ENCODE measurements at regions not wholly inside any gene's neighbourhood (a gene's known extent, or its start where the extent isn't known, plus 50 kb on each side); places are given as distances from the start of the nearest gene placed in this dataset.

DNA sequence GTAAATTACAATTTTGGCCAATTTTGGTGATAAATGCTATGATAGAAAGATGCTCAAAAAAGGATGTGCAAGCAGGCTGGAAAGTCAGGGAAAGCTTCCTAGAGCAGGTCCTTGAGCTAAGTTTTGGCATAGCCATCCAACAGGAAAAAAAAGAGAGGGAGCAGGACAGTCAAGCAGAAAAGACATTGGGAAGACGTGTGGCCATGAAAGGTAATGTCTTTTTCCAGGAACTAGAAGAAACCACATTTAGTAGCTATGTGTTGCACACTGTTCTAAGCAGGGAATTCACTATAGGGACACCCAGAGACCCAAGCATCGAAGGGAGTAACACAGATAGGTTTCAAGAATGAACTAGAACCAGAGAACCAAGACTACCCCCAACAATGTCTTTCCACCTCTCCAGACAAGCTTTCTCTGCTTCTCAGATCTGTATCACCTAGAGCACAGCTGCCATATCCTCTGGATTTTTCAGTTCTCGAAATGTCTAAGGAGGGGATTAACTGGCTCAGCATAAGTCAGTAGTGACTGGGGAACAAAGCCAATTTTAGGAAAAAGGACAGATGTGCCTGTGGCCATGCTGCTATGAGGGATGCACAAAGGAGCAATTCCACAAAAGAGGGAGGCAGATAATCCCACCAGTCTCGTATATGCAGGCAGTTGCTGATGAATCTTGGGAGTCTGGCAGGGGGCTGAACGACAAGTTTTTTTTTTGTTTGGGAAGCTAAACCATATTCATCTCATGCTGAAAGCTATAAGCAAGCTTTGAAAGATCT lies 97.1 kb upstream of the DAB1 start:
- Histone ChIP-seq H3K4me3 (no peak overlapping the region), H3K36me3 (replicated peaks; ENCODE audit: insufficient read depth, low read depth) (no peaks in the 10 kb centered on the region), H4K20me1 (ENCODE audit: insufficient read depth, poor library complexity, severe bottlenecking) (no peaks in the 10 kb centered on the region), H3K9me2 (replicated peaks; ENCODE audit: insufficient read depth) (no peaks in the 10 kb centered on the region), H3K9me3 (ENCODE audit: low read depth) (no peaks in the 10 kb centered on the region), H3K27me3 (no peaks in the 10 kb centered on the region), H2AFZ (no peak overlapping the region), H3K27ac (no peak overlapping the region), H3K4me2 (no peak overlapping the region), H3K4me1 (ENCODE audit: insufficient read depth) (no peaks in the 10 kb centered on the region), H3K79me2 (no peaks in the 10 kb centered on the region)
- TF ChIP-seq EZH2 (IDR thresholded peaks at IDR 0.05; ENCODE audit: borderline replicate concordance) (no peak), EZH2phosphoT487 (IDR thresholded peaks at IDR 0.05; ENCODE audit: low read depth, severe bottlenecking, unreplicated experiment) (no peak)
- TF ChIP-seq, protein P1, sequence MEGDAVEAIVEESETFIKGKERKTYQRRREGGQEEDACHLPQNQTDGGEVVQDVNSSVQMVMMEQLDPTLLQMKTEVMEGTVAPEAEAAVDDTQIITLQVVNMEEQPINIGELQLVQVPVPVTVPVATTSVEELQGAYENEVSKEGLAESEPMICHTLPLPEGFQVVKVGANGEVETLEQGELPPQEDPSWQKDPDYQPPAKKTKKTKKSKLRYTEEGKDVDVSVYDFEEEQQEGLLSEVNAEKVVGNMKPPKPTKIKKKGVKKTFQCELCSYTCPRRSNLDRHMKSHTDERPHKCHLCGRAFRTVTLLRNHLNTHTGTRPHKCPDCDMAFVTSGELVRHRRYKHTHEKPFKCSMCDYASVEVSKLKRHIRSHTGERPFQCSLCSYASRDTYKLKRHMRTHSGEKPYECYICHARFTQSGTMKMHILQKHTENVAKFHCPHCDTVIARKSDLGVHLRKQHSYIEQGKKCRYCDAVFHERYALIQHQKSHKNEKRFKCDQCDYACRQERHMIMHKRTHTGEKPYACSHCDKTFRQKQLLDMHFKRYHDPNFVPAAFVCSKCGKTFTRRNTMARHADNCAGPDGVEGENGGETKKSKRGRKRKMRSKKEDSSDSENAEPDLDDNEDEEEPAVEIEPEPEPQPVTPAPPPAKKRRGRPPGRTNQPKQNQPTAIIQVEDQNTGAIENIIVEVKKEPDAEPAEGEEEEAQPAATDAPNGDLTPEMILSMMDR (IDR thresholded peaks at IDR 0.05; ENCODE audit: poor library complexity), result no peak
- no peak for DNase-seq (ENCODE audit: low spot score)
- WGBS (ENCODE audit: low lambda C conversion rate, missing lambda C conversion rate), result 65% methylated on average over 5 of the region's 5 CpGs

DNA sequence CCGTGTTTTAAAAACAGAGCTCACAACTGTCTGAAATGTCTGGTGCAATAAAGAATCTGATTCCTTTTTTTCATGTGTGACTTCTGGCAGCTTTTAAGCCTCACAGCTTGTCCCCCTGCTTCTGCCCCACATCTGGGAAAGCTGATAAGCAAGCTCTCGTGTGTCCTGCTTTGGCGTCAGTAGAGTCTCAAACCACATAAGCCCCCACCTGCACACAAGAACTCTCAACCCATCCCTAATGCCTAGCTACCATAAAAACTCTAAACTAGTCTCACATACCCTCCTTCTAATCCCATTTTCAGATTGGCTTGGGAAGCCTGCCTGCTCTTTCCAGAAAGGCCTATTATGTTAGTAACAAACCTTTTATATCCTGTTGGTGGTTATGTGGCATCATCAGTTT lies 94.6 kb upstream of the DAB1 start:
- H4K20me1 ChIP-seq (ENCODE audit: insufficient read depth, poor library complexity, severe bottlenecking), result no peaks in the 10 kb centered on the region
- H3K27me3 ChIP-seq, result peaks cover 4% of the 10 kb centered on the region
- no peak overlapping the region for H2AFZ ChIP-seq
- DNase-seq (ENCODE audit: low spot score), result no peak
- TF ChIP-seq, protein P1 (IDR thresholded peaks at IDR 0.05; ENCODE audit: poor library complexity), result no peak
- TF ChIP-seq EZH2 (IDR thresholded peaks at IDR 0.05; ENCODE audit: borderline replicate concordance) (no peak), EZH2phosphoT487 (IDR thresholded peaks at IDR 0.05; ENCODE audit: low read depth, severe bottlenecking, unreplicated experiment) (no peak)
- H3K4me3 ChIP-seq, result no peak overlapping the region
- no peaks in the 10 kb centered on the region for H3K9me2 ChIP-seq (replicated peaks; ENCODE audit: insufficient read depth)
- no peaks in the 10 kb centered on the region for H3K4me1 ChIP-seq (ENCODE audit: insufficient read depth)
- H3K4me2 ChIP-seq, result no peak overlapping the region
- H3K9me3 ChIP-seq (ENCODE audit: low read depth), result no peaks in the 10 kb centered on the region
- 57% methylated on average over 3 of the region's 3 CpGs for WGBS (ENCODE audit: low lambda C conversion rate, missing lambda C conversion rate)
- H3K79me2 ChIP-seq, result no peaks in the 10 kb centered on the region
- H3K36me3 ChIP-seq (replicated peaks; ENCODE audit: insufficient read depth, low read depth), result no peaks in the 10 kb centered on the region
- no peak overlapping the region for H3K27ac ChIP-seq

DNA sequence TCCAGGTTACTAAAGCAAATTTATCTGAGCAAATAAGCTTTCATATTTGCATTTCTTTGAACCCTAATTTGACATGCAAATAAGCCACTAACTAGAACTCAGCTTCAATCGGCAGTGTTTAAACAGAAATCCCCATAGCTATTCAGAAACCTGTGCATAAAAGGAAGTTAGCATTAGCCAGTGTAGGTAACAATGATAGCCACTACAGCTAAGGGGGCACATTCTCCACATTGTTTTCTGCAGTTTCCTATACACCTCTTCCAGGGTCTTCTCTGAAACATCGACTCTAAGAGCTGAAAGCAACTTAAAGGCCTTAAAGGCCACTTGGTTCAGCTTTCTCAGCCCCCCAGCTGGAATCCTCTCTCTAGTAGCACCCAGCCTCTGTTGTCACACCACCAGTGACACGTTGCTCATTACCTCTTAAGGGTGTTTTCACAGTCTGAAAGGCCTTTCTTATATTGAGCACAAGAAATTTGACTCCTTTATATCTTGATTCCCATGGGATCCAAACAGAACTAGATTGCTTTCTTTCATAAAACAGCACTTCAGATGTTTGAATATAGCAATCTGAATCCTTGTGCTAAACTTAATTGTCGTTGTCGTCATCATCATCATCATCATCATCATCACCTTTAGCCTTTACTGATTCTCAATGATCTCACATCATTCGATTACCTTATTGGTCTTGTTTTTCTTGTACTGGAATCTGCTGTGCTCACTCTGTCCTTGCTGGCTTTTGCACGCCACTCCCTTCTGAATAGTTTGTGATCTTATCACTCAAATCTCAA lies 93.9 kb upstream of the DAB1 start:
- Histone ChIP-seq H4K20me1 (ENCODE audit: insufficient read depth, poor library complexity, severe bottlenecking) (no peaks in the 10 kb centered on the region), H3K4me3 (no peak overlapping the region), H3K4me1 (ENCODE audit: insufficient read depth) (no peaks in the 10 kb centered on the region), H3K36me3 (replicated peaks; ENCODE audit: insufficient read depth, low read depth) (no peaks in the 10 kb centered on the region), H3K9me2 (replicated peaks; ENCODE audit: insufficient read depth) (no peaks in the 10 kb centered on the region), H3K4me2 (no peak overlapping the region), H3K27ac (no peak overlapping the region), H3K79me2 (no peaks in the 10 kb centered on the region), H3K9me3 (ENCODE audit: low read depth) (no peaks in the 10 kb centered on the region), H2AFZ (no peak overlapping the region), H3K27me3 (peaks cover 4% of the 10 kb centered on the region)
- WGBS (ENCODE audit: low lambda C conversion rate, missing lambda C conversion rate), result 72% methylated on average over 7 of the region's 7 CpGs
- TF ChIP-seq, protein P1 (IDR thresholded peaks at IDR 0.05; ENCODE audit: poor library complexity), result no peak
- TF ChIP-seq EZH2phosphoT487 (IDR thresholded peaks at IDR 0.05; ENCODE audit: low read depth, severe bottlenecking, unreplicated experiment), result no peak
- no peak for TF ChIP-seq EZH2 (IDR thresholded peaks at IDR 0.05; ENCODE audit: borderline replicate concordance)
- DNase-seq (ENCODE audit: low spot score), result no peak
